Suprapubic skin (tissue), 3 donors: ENCODE measurements at regions not wholly inside any gene's neighbourhood (a gene's known extent, or its start where the extent isn't known, plus 50 kb on each side); places are given as distances from the start of the nearest gene placed in this dataset.

ENCODE experiments used
- POLR2A ChIP-seq, 2 donors: fragments of 450-650 bp; IDR thresholded peaks; one replicate each; pipeline ENCODE4 v1.6.1; 2017; ENCODE audit warnings: antibody characterized with exemption in 2 of 2, mild to moderate bottlenecking in 2 of 2, moderate library complexity in 2 of 2
- TF ChIP-seq, protein P1 (sequence below), 2 donors: fragments of 200-600 bp in 1 of 2; fragments of 450-650 bp in 1 of 2; sonication (generic) in 1 of 2; IDR thresholded peaks; one replicate each; pipeline ENCODE4 v1.5.1; 2016 to 2019; ENCODE audit warnings: antibody characterized with exemption in 2 of 2, mild to moderate bottlenecking in 1 of 2, moderate library complexity in 1 of 2

DNA sequence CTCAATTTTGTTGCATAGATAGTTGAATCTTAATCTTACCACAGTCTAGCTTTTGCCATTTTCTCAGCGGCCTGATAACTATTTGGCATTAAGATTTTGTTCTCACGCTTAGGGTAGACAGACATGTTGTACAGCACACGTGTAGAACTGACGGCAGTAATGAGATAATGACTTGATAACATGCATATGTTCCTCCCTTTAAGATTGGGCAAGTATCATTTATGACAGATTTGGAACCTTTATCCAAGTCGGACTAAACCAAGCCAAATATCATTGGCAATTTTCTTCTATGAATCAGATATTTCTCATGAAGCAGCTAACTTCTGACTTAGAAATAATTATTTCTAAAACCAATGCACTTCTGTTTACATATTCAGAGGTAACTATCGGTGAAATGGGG is 205.5 kb downstream of the NDFIP2 start:
- TF ChIP-seq, protein P1, sequence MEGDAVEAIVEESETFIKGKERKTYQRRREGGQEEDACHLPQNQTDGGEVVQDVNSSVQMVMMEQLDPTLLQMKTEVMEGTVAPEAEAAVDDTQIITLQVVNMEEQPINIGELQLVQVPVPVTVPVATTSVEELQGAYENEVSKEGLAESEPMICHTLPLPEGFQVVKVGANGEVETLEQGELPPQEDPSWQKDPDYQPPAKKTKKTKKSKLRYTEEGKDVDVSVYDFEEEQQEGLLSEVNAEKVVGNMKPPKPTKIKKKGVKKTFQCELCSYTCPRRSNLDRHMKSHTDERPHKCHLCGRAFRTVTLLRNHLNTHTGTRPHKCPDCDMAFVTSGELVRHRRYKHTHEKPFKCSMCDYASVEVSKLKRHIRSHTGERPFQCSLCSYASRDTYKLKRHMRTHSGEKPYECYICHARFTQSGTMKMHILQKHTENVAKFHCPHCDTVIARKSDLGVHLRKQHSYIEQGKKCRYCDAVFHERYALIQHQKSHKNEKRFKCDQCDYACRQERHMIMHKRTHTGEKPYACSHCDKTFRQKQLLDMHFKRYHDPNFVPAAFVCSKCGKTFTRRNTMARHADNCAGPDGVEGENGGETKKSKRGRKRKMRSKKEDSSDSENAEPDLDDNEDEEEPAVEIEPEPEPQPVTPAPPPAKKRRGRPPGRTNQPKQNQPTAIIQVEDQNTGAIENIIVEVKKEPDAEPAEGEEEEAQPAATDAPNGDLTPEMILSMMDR (IDR thresholded peaks at IDR 0.05): no peak
- TF ChIP-seq POLR2A (IDR thresholded peaks at IDR 0.05): no peak
